ENCODE measurements at regions not wholly inside any gene's neighbourhood (a gene's known extent, or its start where the extent isn't known, plus 50 kb on each side); places are given as distances from the start of the nearest gene placed in this dataset.

- ATAC-seq, result no peak
- no peak for DNase-seq
- POLR2A ChIA-PET, result interaction anchor here (1.9 kb wide), 1 partner anchor 9 kb away, joined by 4 read pairs; no protein-coding TSS in a partner anchor
- Mint-ChIP-seq H3K36me3 (ENCODE audit: low read depth) (peaks cover 2% of the 10 kb centered on the region), H3K4me3 (no peak overlapping the region), H3K27ac (no peak overlapping the region), H3K9me3 (no peaks in the 10 kb centered on the region), H3K27me3 (no peaks in the 10 kb centered on the region), H3K4me1 (ENCODE audit: low read depth) (no peaks in the 10 kb centered on the region)
- TF ChIP-seq CTCF (IDR thresholded peaks at IDR 0.05), result no peak
- CTCF ChIA-PET, result interaction anchor here (1.2 to 2.0 kb wide), 3 partner anchors 9 to 157 kb away, joined by 3 to 5 read pairs (median 4); no protein-coding TSS in a partner anchor
- intact Hi-C loops (cut with micrococcal nuclease), result no loop called here
These were observed 196.7 kb downstream of the CYB561 start for GRCh38 chr17:63249256-63250004.

- H3K9me3 Mint-ChIP-seq, result no peaks in the 10 kb centered on the region
- H3K4me3 Mint-ChIP-seq, result no peak overlapping the region
- intact Hi-C loops (cut with micrococcal nuclease), result no loop called here
- H3K27ac Mint-ChIP-seq, result no peak overlapping the region
- ChIA-PET CTCF (no interaction called here), POLR2A (no interaction called here)
- no peak for TF ChIP-seq CTCF (IDR thresholded peaks at IDR 0.05)
- no peak for DNase-seq
- H3K4me1 Mint-ChIP-seq (ENCODE audit: low read depth), result no peaks in the 10 kb centered on the region
- H3K27me3 Mint-ChIP-seq, result no peaks in the 10 kb centered on the region
- no peaks in the 10 kb centered on the region for H3K36me3 Mint-ChIP-seq (ENCODE audit: low read depth)
- ATAC-seq, result no peak
These were observed 195.3 kb downstream of the CYB561 start for GRCh38 chr17:63250830-63251229.

- Mint-ChIP-seq H3K36me3 (ENCODE audit: low read depth) (no peaks in the 10 kb centered on the region), H3K27me3 (no peaks in the 10 kb centered on the region), H3K4me3 (no peak overlapping the region), H3K4me1 (ENCODE audit: low read depth) (no peaks in the 10 kb centered on the region), H3K27ac (no peak overlapping the region), H3K9me3 (peaks cover 2% of the 10 kb centered on the region)
- DNase-seq, result no peak
- CTCF ChIA-PET, result interaction anchor here (1.6 kb wide), 1 partner anchor 64 kb away, joined by 3 read pairs; no protein-coding TSS in a partner anchor
- no peak for ATAC-seq
- intact Hi-C loops (cut with micrococcal nuclease), result no loop called here
- POLR2A ChIA-PET, result interaction anchor here (1.2 kb wide), 1 partner anchor 9 kb away, joined by 4 read pairs; no protein-coding TSS in a partner anchor
- TF ChIP-seq CTCF (IDR thresholded peaks at IDR 0.05), result no peak
These were observed 187.3 kb downstream of the CYB561 start for GRCh38 chr17:63258785-63259184.

- no peak for TF ChIP-seq CTCF (IDR thresholded peaks at IDR 0.05)
- DNase-seq, result no peak
- Mint-ChIP-seq H3K36me3 (ENCODE audit: low read depth) (no peaks in the 10 kb centered on the region), H3K4me1 (ENCODE audit: low read depth) (no peaks in the 10 kb centered on the region), H3K9me3 (no peaks in the 10 kb centered on the region), H3K4me3 (no peak overlapping the region), H3K27ac (no peak overlapping the region), H3K27me3 (no peaks in the 10 kb centered on the region)
- ATAC-seq, result no peak
- ChIA-PET POLR2A (interaction anchor here (0.9 kb wide), 1 partner anchor 23 kb away, joined by 3 read pairs; no protein-coding TSS in a partner anchor), CTCF (no interaction called here)
- intact Hi-C loops (cut with micrococcal nuclease), result no loop called here
These were observed 183.2 kb downstream of the CYB561 start for GRCh38 chr17:63262751-63263476.

- no peaks in the 10 kb centered on the region for H3K9me3 Mint-ChIP-seq
- no peak overlapping the region for H3K4me3 Mint-ChIP-seq
- peaks cover 1% of the 10 kb centered on the region for H3K36me3 Mint-ChIP-seq (ENCODE audit: low read depth)
- peaks cover 3% of the 10 kb centered on the region for H3K4me1 Mint-ChIP-seq (ENCODE audit: low read depth)
- no peak overlapping the region for H3K27ac Mint-ChIP-seq
- CTCF ChIA-PET, result no interaction called here
- POLR2A ChIA-PET, result no interaction called here
- intact Hi-C loops (cut with micrococcal nuclease), result no loop called here
- no peaks in the 10 kb centered on the region for H3K27me3 Mint-ChIP-seq
- DNase-seq (no peak), ATAC-seq (no peak)
- no peak for TF ChIP-seq CTCF (IDR thresholded peaks at IDR 0.05)
These were observed 180.6 kb downstream of the CYB561 start for GRCh38 chr17:63265526-63265925.

Data from activated CD8-positive, alpha-beta T cell treated with anti-CD3 and anti-CD28 coated beads for 36 hours (primary cell).